ENCODE measurements at regions not wholly inside any gene's neighbourhood (a gene's known extent, or its start where the extent isn't known, plus 50 kb on each side); places are given as distances from the start of the nearest gene placed in this dataset.
A peak's percentile ranks its signal among the peaks of the same experiment; 100 is the strongest.

- DNase-seq (ENCODE audit: low read depth in 4 of 4, low spot score in 3 of 4) = no peak
Measured at GRCh38 chr7:7044806-7045205, 137.5 kb upstream of the C1GALT1 start.

GRCh38 chr7:7048213-7048612, 134.1 kb upstream of the C1GALT1 start:
- DNase-seq (ENCODE audit: low read depth in 4 of 4, low spot score in 3 of 4) = no peak

DNA sequence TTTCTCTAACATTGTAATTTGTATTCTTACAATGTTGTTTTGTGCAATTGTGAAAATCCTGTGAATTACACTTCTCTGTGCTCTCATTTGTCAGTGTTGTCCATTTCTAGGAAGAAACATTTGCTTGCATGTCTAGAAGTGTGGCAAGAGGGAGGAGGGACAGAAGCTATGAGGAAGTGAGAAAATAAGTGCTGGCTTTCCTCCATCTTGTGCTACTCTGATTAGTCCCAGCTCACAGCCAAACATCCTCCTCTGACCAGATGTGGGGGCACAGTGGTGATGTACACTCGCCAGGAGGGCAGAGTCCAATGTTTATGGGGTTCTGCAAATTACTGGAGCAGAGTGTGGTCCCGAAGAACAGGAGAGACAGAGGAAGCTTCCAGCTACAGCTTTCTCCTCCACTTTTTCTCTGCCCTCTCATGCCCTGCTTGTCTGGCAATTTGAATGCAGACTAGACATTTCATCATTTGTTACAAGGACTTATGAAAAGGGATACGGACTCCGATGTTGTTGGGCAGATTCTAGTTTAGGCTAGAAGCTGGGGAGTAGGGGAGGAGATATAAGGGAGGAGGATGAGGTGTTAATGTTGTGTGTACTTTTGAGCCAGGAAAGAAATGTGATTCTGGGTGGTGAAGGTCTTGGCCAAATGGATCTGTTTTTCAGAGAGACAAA, 131.0 kb upstream of the C1GALT1 start:
- DNase-seq (ENCODE audit: low read depth in 4 of 4, low spot score in 3 of 4) = no peak

GRCh38 chr7:7054252-7054830, 128.0 kb upstream of the C1GALT1 start:
- DNase-seq (ENCODE audit: low read depth in 4 of 4, low spot score in 3 of 4) = no peak

DNA sequence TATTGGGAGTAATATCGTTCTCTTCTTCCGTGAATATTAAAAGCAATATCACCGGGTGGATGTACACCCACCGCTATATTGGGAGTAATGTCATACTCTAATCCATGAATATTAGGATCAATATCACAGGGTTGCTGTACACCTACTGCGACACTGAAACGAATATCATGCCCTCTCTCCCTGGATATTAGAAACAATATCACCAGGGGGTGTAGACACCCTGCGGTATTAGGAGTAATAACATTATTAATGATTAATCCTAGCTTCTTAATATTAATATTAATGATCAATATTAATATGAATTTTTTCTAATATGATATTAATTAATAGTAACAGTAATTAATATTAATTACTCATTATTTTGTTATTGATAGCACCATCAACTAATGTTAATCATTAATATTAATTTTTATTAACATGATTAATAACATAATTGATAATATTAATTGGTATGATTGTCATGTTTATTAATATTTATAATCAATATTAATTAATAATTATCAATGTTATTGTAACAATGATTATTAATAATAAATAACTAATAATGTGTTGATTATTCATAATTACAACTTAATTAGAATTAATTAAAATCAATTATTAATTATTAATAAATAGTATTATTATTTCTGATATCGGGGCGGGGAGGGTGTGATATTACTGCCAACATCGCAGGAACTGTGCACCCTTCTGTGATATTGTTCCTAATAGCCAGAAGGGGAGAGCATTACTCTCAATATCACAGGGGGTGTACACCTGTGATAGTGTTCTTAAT, 121.3 kb upstream of the C1GALT1 start:
- DNase-seq (ENCODE audit: low read depth in 4 of 4, low spot score in 3 of 4) = no peak

- no peak for DNase-seq (ENCODE audit: low read depth in 4 of 4, low spot score in 3 of 4)
Measured at GRCh38 chr7:7077945-7078344, 104.4 kb upstream of the C1GALT1 start.

DNA sequence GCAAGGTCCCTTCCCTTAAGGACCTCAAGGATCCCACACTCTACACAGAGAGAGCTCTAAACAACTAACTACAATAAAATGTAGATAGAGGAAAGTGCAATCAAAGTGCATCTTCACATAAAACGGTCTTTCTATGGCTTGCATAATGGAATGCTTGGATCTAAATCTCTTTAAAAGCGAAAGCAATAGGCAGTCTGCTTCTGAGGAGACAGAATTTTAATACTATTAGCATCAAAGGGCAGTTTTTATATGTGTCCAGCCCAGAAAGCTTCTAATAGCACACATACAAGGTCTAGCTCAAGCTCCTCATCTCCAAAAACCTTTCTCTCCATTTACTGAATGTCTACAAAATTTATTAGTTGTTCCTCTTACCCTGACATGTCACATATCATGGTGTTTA, 101.5 kb upstream of the C1GALT1 start:
- DNase-seq (ENCODE audit: low read depth in 4 of 4, low spot score in 3 of 4) = no peak

GRCh38 chr7:7090460-7090859, 91.9 kb upstream of the C1GALT1 start:
- DNase-seq (ENCODE audit: low read depth in 4 of 4, low spot score in 3 of 4) = no peak

- DNase-seq (ENCODE audit: low read depth in 4 of 4, low spot score in 3 of 4) = no peak
Measured at GRCh38 chr7:7098280-7098818, 84.0 kb upstream of the C1GALT1 start.

DNA sequence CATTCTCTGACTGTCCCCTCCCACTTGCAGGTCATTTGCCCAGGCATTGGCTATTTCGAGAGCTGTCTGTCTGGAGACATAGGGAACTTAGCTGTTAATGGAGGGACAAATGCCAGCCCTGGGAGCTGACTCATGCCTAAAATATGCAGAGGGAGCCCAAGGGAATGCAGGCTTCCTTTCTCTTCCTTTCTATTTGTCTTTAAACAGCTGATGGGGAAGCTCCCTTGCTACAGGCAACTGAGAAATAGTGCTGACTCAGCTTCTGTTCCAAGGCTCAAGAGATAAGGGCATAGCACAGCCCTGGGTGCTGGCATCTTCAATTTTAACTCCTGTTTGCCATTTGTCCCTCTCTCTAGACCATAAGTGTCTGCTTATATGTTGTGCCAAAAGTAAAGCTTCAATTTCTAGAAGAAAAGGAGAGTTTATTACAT, 82.7 kb upstream of the C1GALT1 start:
- peak; percentile 46 to 60 (median 52) for DNase-seq (ENCODE audit: low read depth in 4 of 4, low spot score in 3 of 4)

GRCh38 chr7:7100432-7100849, 81.9 kb upstream of the C1GALT1 start:
- DNase-seq (ENCODE audit: low read depth in 4 of 4, low spot score in 3 of 4) = no peak

- DNase-seq (ENCODE audit: low read depth in 4 of 4, low spot score in 3 of 4) = no peak
Measured at GRCh38 chr7:7102906-7103305, 79.4 kb upstream of the C1GALT1 start.

- peak in 1 of 4 donors; percentile 32 for DNase-seq (ENCODE audit: low read depth in 4 of 4, low spot score in 3 of 4)
Measured at GRCh38 chr7:7103343-7104313, 78.7 kb upstream of the C1GALT1 start.

- no peak for DNase-seq (ENCODE audit: low read depth in 4 of 4, low spot score in 3 of 4)
Measured at GRCh38 chr7:7104314-7104698, 78.0 kb upstream of the C1GALT1 start.

GRCh38 chr7:7104971-7105370, 77.4 kb upstream of the C1GALT1 start:
- DNase-seq (ENCODE audit: low read depth in 4 of 4, low spot score in 3 of 4) = no peak

- no peak for DNase-seq (ENCODE audit: low read depth in 4 of 4, low spot score in 3 of 4)
Measured at GRCh38 chr7:7105800-7106582, 76.4 kb upstream of the C1GALT1 start.

GRCh38 chr7:7108931-7109330, 73.4 kb upstream of the C1GALT1 start:
- no peak for DNase-seq (ENCODE audit: low read depth in 4 of 4, low spot score in 3 of 4)

- no peak for DNase-seq (ENCODE audit: low read depth in 4 of 4, low spot score in 3 of 4)
Measured at GRCh38 chr7:7109934-7110333, 72.4 kb upstream of the C1GALT1 start.

DNA sequence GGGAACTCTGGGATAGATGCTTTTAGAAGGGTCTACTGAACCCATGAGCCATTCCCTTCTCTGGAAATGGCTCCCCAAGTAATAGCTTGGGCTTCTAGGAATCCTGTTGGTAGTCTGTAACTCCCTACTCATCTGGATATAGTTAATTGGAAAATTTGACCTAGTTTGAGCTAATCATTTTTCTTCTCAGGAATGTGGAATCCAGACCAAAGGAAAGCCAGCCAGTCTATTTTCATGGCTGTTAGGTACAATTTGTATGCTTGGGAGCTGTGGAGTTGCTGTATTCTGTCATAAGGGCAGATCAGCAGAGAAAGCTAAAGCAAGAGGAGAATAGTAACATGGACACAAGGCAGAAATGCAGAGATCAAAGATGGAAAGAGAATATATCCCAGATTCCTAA, 71.6 kb upstream of the C1GALT1 start:
- no peak for DNase-seq (ENCODE audit: low read depth in 4 of 4, low spot score in 3 of 4)

DNA sequence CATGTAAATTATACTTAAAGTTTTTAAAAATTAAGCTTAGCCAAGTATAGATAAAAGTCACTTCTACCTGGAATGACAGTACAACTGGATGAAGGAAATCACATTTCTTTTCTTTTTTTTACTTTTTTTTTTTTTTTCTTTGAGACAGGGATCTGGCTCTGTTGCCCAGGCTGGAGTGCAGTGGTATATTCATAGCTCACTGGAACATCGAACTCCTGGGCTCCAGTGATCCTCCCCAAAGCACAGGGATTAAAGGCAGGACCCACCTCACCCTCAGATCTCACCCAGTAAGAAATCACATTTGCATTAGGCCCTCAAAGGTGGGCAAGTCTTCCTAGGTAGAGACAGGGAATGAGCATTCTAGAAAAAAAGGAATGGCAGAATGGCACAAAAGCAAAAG, 69.5 kb upstream of the C1GALT1 start:
- no peak for DNase-seq (ENCODE audit: low read depth in 4 of 4, low spot score in 3 of 4)

All from left renal pelvis (tissue), 4 donors.